Fibroblast of the aortic adventitia (primary cell): ENCODE measurements at regions not wholly inside any gene's neighbourhood (a gene's known extent, or its start where the extent isn't known, plus 50 kb on each side); places are given as distances from the start of the nearest gene placed in this dataset.

ENCODE experiments used
- DNase-seq: peaks from one replicate; pipeline ENCODE4 v3.0.0-alpha.2; 2010; ENCODE audit warnings: low read depth
- H3K4me3 ChIP-seq: 2 replicates; pipeline ENCODE4 v1.5.1; 2011; ENCODE audit warnings: low read depth, mild to moderate bottlenecking, control low read depth, low read length, moderate library complexity
- TF ChIP-seq, protein P1 (sequence below): IDR thresholded peaks from 2 replicates; pipeline ENCODE4 v1.5.1; 2011; ENCODE audit warnings: mild to moderate bottlenecking, low read length, control low read depth, inconsistent platforms; ENCODE audit not compliant: insufficient read depth

DNA sequence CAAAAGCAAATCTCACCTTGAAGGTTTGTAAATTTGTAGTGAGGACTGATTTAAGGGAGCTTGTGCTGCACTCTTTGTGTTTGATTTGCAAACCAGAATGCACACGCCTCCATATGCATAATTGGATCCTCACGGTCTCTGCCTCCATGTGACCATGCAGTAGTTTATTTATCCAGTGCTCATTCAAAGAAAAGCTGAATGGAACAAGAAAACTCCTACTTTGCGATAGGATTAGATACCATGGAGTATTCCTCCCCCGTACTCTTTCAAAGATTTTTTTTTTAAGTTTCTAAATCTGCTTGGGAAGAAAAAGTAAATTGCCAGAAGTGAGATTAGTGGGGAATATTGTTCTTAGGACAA lies 290.4 kb upstream of the TUT7 start:
- H3K4me3 ChIP-seq: no peak overlapping the region
- TF ChIP-seq, protein P1, sequence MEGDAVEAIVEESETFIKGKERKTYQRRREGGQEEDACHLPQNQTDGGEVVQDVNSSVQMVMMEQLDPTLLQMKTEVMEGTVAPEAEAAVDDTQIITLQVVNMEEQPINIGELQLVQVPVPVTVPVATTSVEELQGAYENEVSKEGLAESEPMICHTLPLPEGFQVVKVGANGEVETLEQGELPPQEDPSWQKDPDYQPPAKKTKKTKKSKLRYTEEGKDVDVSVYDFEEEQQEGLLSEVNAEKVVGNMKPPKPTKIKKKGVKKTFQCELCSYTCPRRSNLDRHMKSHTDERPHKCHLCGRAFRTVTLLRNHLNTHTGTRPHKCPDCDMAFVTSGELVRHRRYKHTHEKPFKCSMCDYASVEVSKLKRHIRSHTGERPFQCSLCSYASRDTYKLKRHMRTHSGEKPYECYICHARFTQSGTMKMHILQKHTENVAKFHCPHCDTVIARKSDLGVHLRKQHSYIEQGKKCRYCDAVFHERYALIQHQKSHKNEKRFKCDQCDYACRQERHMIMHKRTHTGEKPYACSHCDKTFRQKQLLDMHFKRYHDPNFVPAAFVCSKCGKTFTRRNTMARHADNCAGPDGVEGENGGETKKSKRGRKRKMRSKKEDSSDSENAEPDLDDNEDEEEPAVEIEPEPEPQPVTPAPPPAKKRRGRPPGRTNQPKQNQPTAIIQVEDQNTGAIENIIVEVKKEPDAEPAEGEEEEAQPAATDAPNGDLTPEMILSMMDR: no peak
- no peak for DNase-seq

DNA sequence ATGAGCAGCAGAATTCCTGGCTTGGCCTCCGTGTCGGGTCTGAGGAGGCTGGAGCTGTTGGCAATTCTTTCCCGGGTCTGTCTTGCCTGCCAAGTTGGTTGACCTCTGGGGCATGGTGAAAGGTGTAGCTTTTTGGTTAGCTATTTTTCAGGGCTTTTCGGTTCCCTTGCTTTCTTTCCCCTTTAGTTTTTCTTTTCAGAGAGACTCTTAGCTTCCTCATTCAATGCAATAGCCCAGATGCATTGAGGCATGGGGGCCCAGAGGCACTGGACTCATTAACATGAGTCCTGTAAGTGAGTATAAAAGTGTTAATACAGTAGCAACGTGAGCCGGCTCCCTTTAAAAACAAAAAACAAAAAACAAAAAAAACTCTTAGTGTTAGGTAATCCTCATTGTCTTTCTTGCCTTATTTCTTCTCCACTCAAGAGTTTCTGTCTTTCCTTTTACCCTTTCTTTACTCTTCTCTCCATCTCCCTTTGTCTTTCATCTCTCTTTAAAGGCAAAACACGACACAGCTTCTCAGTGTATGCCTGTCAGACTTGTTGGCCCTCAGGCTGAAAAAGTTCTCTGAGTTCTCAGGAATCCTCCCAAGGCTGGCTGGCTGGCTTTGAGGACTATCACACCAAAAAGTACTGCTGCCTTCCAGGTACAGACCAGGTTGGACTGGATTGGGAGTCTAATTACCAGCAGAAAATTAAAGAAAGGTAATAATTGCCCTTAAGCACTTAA lies 289.9 kb upstream of the TUT7 start:
- DNase-seq: no peak
- TF ChIP-seq, protein P1: no peak
- H3K4me3 ChIP-seq: no peak overlapping the region

DNA sequence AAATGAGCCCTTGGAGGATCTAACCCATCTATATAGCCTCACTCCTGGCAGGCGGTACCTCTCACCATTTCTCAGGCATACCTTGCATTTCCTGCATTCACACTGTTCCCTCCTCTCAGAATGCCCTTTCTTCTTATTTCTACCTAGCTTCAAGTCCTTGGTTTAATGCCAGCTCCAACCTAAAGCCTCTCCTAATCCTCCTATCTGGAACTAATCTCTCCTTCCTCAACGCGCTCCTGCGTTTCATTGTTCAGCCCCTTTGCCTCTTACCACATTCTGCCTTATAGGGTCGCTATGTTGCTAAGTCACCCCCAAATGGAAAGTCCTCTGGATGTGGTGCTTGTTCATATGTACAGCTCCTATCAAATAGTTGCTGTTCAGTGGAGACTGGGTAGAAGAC lies 288.5 kb upstream of the TUT7 start:
- no peak overlapping the region for H3K4me3 ChIP-seq
- no peak for DNase-seq
- TF ChIP-seq, protein P1: no peak

DNA sequence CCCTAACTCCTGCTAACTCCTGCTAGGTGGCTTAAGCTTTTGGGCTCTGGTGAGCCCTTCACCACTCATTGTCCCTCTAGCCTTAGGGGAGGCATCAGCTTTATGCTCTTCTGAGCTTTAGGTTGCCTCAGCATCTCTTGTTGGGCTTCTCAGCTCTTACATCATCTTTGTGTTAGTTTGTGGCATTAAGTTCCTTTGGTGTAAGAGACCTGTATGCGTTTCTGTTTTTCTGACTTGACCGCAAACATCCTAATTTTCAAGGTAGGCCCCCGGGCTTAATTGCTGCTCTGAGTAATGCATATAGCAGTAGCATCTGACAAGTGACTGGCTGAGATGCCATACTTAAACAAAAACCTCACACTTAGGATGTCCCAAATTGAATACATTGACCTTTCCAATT lies 287.8 kb upstream of the TUT7 start:
- no peak for DNase-seq

DNA sequence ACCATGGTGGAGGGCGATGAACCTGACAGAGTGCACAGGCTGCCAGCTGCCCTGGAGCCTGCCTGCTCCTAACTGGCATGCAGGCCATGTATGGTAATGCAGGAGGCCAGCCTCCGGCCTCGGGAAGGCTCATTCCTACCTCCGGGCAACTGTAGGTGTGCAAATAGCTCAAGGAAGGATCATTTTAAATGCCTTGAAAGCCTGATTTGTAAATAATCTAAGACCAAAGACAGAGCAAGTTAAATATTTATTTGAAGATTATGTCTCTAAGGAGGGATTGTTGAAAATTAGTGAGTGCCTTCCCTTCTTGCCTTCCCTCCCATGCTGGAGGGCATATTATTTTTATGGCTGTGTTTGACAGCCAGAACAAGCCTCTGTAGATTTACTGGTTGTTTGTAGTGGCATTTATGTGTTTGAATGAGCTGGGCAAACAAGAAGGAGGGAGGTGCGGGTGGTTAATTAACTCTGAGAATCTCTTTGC lies 285.7 kb upstream of the TUT7 start:
- TF ChIP-seq, protein P1: peak; percentile 19
- no peak for DNase-seq
- no peak overlapping the region for H3K4me3 ChIP-seq

More for the DNA sequence above, 287.8 kb upstream of the TUT7 start:
- TF ChIP-seq, protein P1: no peak
- no peak overlapping the region for H3K4me3 ChIP-seq

DNA sequence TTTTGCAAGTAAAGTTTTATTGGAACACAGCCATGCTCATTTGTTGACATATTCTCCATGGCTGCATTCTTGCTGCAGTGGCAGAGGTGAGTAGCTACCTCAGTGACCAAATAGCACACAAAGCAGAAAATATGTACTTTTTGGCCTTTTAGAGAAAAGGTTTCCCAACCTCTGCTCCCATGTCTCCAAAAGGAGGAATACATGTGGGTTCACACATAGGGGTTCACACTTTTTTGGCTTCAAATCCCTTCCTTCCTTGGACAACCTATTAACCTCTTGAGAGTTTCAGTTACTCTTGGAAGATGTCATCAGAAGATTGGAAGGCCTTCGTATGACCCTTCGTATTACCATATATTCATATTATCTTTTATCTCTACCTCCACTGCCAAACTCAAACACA lies 285.1 kb upstream of the TUT7 start:
- no peak for DNase-seq
- no peak overlapping the region for H3K4me3 ChIP-seq
- TF ChIP-seq, protein P1: no peak

DNA sequence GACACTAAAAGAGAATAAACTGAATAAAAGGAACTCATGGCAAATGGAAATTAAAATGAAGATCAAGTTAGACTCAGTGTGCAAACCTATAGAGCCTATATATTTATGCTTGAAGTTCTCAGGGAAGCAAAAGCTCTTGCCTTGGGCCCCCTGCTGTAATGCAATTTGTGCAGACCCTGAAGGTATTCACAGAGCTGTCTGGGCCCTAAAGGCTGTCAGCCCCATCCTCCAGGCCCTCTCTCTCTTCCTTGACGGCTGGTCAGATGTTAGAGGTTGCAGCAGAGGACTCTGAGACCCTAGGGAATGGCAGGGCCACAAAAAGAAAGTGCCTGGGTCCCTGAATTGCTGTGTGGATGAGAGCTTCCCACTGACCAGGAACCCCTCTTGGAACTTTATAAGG lies 283.9 kb upstream of the TUT7 start:
- no peak overlapping the region for H3K4me3 ChIP-seq
- TF ChIP-seq, protein P1: no peak
- no peak for DNase-seq
